HepG2 (cell line): ENCODE measurements at regions not wholly inside any gene's neighbourhood (a gene's known extent, or its start where the extent isn't known, plus 50 kb on each side); places are given as distances from the start of the nearest gene placed in this dataset.

Experiments
- LCORL ChIP-seq, 2 experiments: fragments of 450-650 bp in 1 of 2; sonication (generic) in 1 of 2; formaldehyde crosslinking in 1 of 2; IDR thresholded peaks; 2 replicates each; pipeline versions ENCODE4 v1.5.0 to v1.6.1; 2017 to 2020; ENCODE audit warnings: antibody characterized with exemption in 1 of 2, missing genetic modification reagents in 1 of 2
- MBNL3 ChIP-seq: fragments of 250-450 bp; sonication (Bioruptor Pico); conservative IDR thresholded peaks from 2 replicates; pipeline ENCODE4 v1.8.0; 2022; ENCODE audit warnings: mild to moderate bottlenecking, inconsistent platforms
- NR3C1 ChIP-seq: sonication (generic); formaldehyde crosslinking; IDR thresholded peaks from 2 replicates; pipeline ENCODE4 v1.4.0; 2020; ENCODE audit warnings: missing genetic modification reagents
- TAF15 ChIP-seq: fragments of 200-400 bp; formaldehyde crosslinking; IDR thresholded peaks from one replicate; pipeline ENCODE4 v1.6.1; 2018; ENCODE audit warnings: mild to moderate bottlenecking, low read depth, low read length; ENCODE audit not compliant: poor library complexity, severe bottlenecking
- ZNF468 ChIP-seq: sonication (generic); formaldehyde crosslinking; IDR thresholded peaks from 2 replicates; pipeline ENCODE4 v1.8.0; 2022; ENCODE audit warnings: mild to moderate bottlenecking, moderate library complexity, missing genetic modification reagents
- ZNF773 ChIP-seq: sonication (generic); formaldehyde crosslinking; IDR thresholded peaks from 2 replicates; pipeline ENCODE4 v1.4.0; 2020; ENCODE audit warnings: missing genetic modification reagents, borderline replicate concordance
- TF ChIP-seq, protein P1 (sequence below): sonication (generic); formaldehyde crosslinking; IDR thresholded peaks from 2 replicates; pipeline ENCODE4 v1.5.0; 2020; ENCODE audit warnings: missing genetic modification reagents, mild to moderate bottlenecking, borderline replicate concordance
- TF ChIP-seq, protein P2 (sequence below): sonication (generic); formaldehyde crosslinking; IDR thresholded peaks from 2 replicates; pipeline ENCODE4 v1.5.1; 2020; ENCODE audit warnings: mild to moderate bottlenecking, missing genetic modification reagents, borderline replicate concordance

DNA sequence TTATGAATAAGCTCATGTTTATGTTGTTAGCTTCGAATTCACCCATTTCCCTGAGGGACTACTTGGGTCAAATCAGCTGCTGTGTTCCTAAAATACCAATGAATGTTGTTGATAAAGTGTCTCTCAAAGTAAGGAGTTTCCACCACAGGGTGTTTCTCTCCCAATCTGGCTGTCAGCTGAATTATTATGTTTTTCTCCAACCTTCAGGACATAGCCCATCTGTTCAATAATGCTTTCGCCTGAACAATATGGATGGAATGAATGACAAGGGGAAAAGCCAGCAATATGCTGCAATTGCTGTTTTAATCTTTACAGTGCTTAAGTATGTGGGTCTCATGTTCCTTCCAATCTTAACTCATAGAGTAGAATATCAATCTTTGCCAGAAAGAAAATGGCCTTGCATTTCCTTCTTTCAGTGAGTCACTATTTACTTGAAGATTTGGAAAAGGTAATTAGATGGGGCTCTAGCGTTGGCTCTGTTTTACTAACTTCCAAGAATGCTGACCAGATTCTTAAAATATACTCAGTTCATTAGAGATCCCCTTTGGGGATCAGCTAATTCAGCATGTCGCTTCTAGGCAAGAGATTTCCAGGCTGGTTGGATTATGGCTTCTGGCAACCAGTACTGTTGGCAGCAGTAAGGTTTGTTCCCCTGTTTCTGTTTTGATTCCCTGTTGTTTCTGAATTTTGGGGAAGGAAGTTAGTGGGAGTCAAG is 410.5 kb downstream of the PPP3CA start (continued):
- TF ChIP-seq, protein P1, sequence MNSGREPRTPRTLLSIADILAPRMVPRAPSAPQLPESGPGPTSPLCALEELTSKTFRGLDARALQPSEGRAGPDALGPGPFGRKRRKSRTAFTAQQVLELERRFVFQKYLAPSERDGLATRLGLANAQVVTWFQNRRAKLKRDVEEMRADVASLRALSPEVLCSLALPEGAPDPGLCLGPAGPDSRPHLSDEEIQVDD (CRISPR knock-in tag), result no peak
- TF ChIP-seq TAF15 (no peak), ZNF468 (CRISPR knock-in tag) (no peak), NR3C1 (CRISPR knock-in tag) (no peak), LCORL (IDR thresholded peaks at IDR 0.05) (no peak), LCORL (CRISPR knock-in tag; IDR thresholded peaks at IDR 0.05) (no peak), MBNL3 (CRISPR knock-in tag) (no peak), ZNF773 (CRISPR knock-in tag) (no peak)
- TF ChIP-seq, protein P2, sequence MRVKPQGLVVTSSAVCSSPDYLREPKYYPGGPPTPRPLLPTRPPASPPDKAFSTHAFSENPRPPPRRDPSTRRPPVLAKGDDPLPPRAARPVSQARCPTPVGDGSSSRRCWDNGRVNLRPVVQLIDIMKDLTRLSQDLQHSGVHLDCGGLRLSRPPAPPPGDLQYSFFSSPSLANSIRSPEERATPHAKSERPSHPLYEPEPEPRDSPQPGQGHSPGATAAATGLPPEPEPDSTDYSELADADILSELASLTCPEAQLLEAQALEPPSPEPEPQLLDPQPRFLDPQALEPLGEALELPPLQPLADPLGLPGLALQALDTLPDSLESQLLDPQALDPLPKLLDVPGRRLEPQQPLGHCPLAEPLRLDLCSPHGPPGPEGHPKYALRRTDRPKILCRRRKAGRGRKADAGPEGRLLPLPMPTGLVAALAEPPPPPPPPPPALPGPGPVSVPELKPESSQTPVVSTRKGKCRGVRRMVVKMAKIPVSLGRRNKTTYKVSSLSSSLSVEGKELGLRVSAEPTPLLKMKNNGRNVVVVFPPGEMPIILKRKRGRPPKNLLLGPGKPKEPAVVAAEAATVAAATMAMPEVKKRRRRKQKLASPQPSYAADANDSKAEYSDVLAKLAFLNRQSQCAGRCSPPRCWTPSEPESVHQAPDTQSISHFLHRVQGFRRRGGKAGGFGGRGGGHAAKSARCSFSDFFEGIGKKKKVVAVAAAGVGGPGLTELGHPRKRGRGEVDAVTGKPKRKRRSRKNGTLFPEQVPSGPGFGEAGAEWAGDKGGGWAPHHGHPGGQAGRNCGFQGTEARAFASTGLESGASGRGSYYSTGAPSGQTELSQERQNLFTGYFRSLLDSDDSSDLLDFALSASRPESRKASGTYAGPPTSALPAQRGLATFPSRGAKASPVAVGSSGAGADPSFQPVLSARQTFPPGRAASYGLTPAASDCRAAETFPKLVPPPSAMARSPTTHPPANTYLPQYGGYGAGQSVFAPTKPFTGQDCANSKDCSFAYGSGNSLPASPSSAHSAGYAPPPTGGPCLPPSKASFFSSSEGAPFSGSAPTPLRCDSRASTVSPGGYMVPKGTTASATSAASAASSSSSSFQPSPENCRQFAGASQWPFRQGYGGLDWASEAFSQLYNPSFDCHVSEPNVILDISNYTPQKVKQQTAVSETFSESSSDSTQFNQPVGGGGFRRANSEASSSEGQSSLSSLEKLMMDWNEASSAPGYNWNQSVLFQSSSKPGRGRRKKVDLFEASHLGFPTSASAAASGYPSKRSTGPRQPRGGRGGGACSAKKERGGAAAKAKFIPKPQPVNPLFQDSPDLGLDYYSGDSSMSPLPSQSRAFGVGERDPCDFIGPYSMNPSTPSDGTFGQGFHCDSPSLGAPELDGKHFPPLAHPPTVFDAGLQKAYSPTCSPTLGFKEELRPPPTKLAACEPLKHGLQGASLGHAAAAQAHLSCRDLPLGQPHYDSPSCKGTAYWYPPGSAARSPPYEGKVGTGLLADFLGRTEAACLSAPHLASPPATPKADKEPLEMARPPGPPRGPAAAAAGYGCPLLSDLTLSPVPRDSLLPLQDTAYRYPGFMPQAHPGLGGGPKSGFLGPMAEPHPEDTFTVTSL (CRISPR knock-in tag), result no peak
